Lung microvascular endothelial cell (primary cell): ENCODE measurements at regions not wholly inside any gene's neighbourhood (a gene's known extent, or its start where the extent isn't known, plus 50 kb on each side); places are given as distances from the start of the nearest gene placed in this dataset.
A peak's percentile ranks its signal among the peaks of the same experiment; 100 is the strongest.

Experiments used
- DNase-seq, 2 donors: peaks; one replicate each; pipeline versions ENCODE4 v3.0.0 to v3.0.0-alpha.2; 2010; ENCODE audit warnings: low read depth in 2 of 2

- DNase-seq = no peak
Measured at GRCh38 chr2:118521960-118522359, 325.5 kb downstream of the EN1 start.

- no peak for DNase-seq
Measured at GRCh38 chr2:118521272-118521671, 326.2 kb downstream of the EN1 start.

- no peak for DNase-seq
Measured at GRCh38 chr2:118520246-118520645, 327.2 kb downstream of the EN1 start.

- no peak for DNase-seq
Measured at GRCh38 chr2:118519511-118519910, 327.9 kb downstream of the EN1 start.

GRCh38 chr2:118510807-118511206 lies 336.6 kb downstream of the EN1 start:
- DNase-seq = no peak

- DNase-seq = no peak
Measured at GRCh38 chr2:118509319-118510004, 338.0 kb downstream of the EN1 start.

- DNase-seq = no peak
Measured at GRCh38 chr2:118508282-118508681, 339.2 kb downstream of the EN1 start.

GRCh38 chr2:118505436-118505835 lies 342.0 kb downstream of the EN1 start:
- no peak for DNase-seq

GRCh38 chr2:118502106-118502505 lies 345.3 kb downstream of the EN1 start:
- DNase-seq = no peak

GRCh38 chr2:118498943-118499342 lies 348.5 kb downstream of the EN1 start:
- DNase-seq = no peak

GRCh38 chr2:118496870-118497611 lies 350.4 kb downstream of the EN1 start:
- no peak for DNase-seq

GRCh38 chr2:118496467-118496866 lies 351.0 kb downstream of the EN1 start:
- no peak for DNase-seq

GRCh38 chr2:118495290-118495689 lies 352.2 kb downstream of the EN1 start:
- DNase-seq = no peak

GRCh38 chr2:118493213-118493612 lies 354.2 kb downstream of the EN1 start:
- no peak for DNase-seq

GRCh38 chr2:118492335-118492734 lies 355.1 kb downstream of the EN1 start:
- DNase-seq = peak; percentile 40 to 47

GRCh38 chr2:118490330-118490729 lies 357.1 kb downstream of the EN1 start:
- no peak for DNase-seq

GRCh38 chr2:118489712-118490299 lies 357.6 kb downstream of the EN1 start:
- DNase-seq = no peak

- peak in 1 of 2 donors; percentile 2 for DNase-seq
Measured at GRCh38 chr2:118481299-118481698, 366.1 kb downstream of the EN1 start.

GRCh38 chr2:118479020-118479419 lies 368.4 kb downstream of the EN1 start:
- no peak for DNase-seq

GRCh38 chr2:118477111-118477862 lies 370.2 kb downstream of the EN1 start:
- DNase-seq = no peak

- DNase-seq = no peak
Measured at GRCh38 chr2:118475622-118476205, 371.7 kb downstream of the EN1 start.

- DNase-seq = no peak
Measured at GRCh38 chr2:118474541-118474920, 372.9 kb downstream of the EN1 start.
